Erythroblast (primary cell): ENCODE measurements at regions not wholly inside any gene's neighbourhood (a gene's known extent, or its start where the extent isn't known, plus 50 kb on each side); places are given as distances from the start of the nearest gene placed in this dataset.

Experiments
- GATA1 ChIP-seq: IDR thresholded peaks from 2 replicates; pipeline ENCODE4 v1.6.1; 2011; ENCODE audit warnings: low read depth, mild to moderate bottlenecking, control low read depth, low read length, moderate library complexity
- POLR2A ChIP-seq: IDR thresholded peaks from 2 replicates; pipeline ENCODE4 v1.6.1; 2011; ENCODE audit warnings: mild to moderate bottlenecking, low read length

- TF ChIP-seq POLR2A = no peak
- TF ChIP-seq GATA1 = no peak
Measured at GRCh38 chr9:19677924-19678323, 110.9 kb downstream of the SLC24A2 start.
